IMR-90 (cell line): ENCODE measurements at regions not wholly inside any gene's neighbourhood (a gene's known extent, or its start where the extent isn't known, plus 50 kb on each side); places are given as distances from the start of the nearest gene placed in this dataset.

Experiments used
- ATAC-seq: fragments of 200-7000 bp; cut with Tn5 transposase; 2 replicates; pipeline ENCODE4 v1.9.1; 2020; ENCODE audit warnings: low read depth, mild to moderate bottlenecking, moderate library complexity
- BruUV-seq: library from RNA; stranded (reverse); fragments of 400-500 nt; replicated peaks from 2 replicates; lab custom pipeline; 2021; lab: Mats Ljungman, UMichigan
- CTCF ChIA-PET: fragments of 300-600 bp; formaldehyde crosslinking; extraction: SDS; loops from one replicate; lab custom pipeline; 2021; ENCODE audit warnings: antibody characterized with exemption; lab: Yijun Ruan, JAX
- POLR2A ChIA-PET: fragments of 300-600 bp; sonication (Branson Sonifier 250); formaldehyde crosslinking; loops from one replicate; lab custom pipeline; 2022; ENCODE audit warnings: antibody characterized with exemption; ENCODE audit not compliant: unreplicated experiment; lab: Charles Lee
- DNase-seq: peaks from one replicate; pipeline ENCODE4 v3.0.0; 2013
- H2AFZ ChIP-seq: replicated peaks from 2 replicates; pipeline ENCODE3; 2013; ENCODE audit warnings: low read length, mild to moderate bottlenecking; ENCODE audit not compliant: poor library complexity
- H2AK5ac ChIP-seq: 2 replicates; pipeline ENCODE4 v1.6.1; 2013; ENCODE audit warnings: low read depth, low read length, inconsistent platforms
- H2AK9ac ChIP-seq: replicated peaks from 2 replicates; pipeline ENCODE3; 2013; ENCODE audit warnings: mild to moderate bottlenecking, low read depth, low read length, moderate library complexity; ENCODE audit not compliant: poor library complexity
- H2BK120ac ChIP-seq: 2 replicates; pipeline ENCODE4 v1.6.1; 2013; ENCODE audit warnings: low read depth, low read length, inconsistent platforms
- H2BK15ac ChIP-seq: 3 replicates; pipeline ENCODE4 v1.6.1; 2013; ENCODE audit warnings: low read depth, low read length, inconsistent platforms
- H2BK20ac ChIP-seq: 2 replicates; pipeline ENCODE4 v1.6.1; 2013; ENCODE audit warnings: low read depth, mild to moderate bottlenecking, inconsistent platforms, low read length, moderate library complexity
- H2BK5ac ChIP-seq: 2 replicates; pipeline ENCODE4 v1.6.1; 2013; ENCODE audit warnings: mild to moderate bottlenecking, low read depth, low read length, inconsistent platforms; ENCODE audit not compliant: poor library complexity, severe bottlenecking
- H3K14ac ChIP-seq: replicated peaks from 2 replicates; pipeline ENCODE4 v1.6.1; 2013; ENCODE audit warnings: low read depth, low read length, inconsistent platforms
- H3K18ac ChIP-seq: 2 replicates; pipeline ENCODE4 v1.6.1; 2013; ENCODE audit warnings: low read depth, low read length, control low read depth
- H3K23ac ChIP-seq: 2 replicates; pipeline ENCODE4 v1.6.1; 2013; ENCODE audit warnings: low read depth, low read length, inconsistent platforms
- H3K27ac ChIP-seq: 2 replicates; pipeline ENCODE4 v1.5.1; 2013; ENCODE audit warnings: mild to moderate bottlenecking, control low read depth, low read length; ENCODE audit not compliant: insufficient read depth
- H3K27me3 ChIP-seq: 2 replicates; pipeline ENCODE4 v1.6.1; 2013; ENCODE audit warnings: low read length; ENCODE audit not compliant: control insufficient read depth, insufficient read depth
- H3K36me3 ChIP-seq: 2 replicates; pipeline ENCODE4 v1.6.1; 2013; ENCODE audit warnings: low read length, mixed read lengths; ENCODE audit not compliant: control insufficient read depth, insufficient read depth
- H3K4ac ChIP-seq: 2 replicates; pipeline ENCODE4 v1.6.1; 2013; ENCODE audit warnings: low read depth, low read length, inconsistent platforms
- H3K4me1 ChIP-seq: 2 replicates; pipeline ENCODE4 v1.6.1; 2013; ENCODE audit warnings: low read length, mixed read lengths; ENCODE audit not compliant: control insufficient read depth, insufficient read depth
- H3K4me2 ChIP-seq: 2 replicates; pipeline ENCODE4 v1.6.1; 2013; ENCODE audit warnings: low read depth, mild to moderate bottlenecking, control low read depth, low read length, moderate library complexity
- H3K4me3 ChIP-seq: 2 replicates; pipeline ENCODE4 v1.5.1; 2013; ENCODE audit warnings: low read depth, mild to moderate bottlenecking, control low read depth, low read length, moderate library complexity; ENCODE audit not compliant: insufficient read depth
- H3K56ac ChIP-seq: 2 replicates; pipeline ENCODE4 v1.6.1; 2013; ENCODE audit warnings: low read length, inconsistent platforms; ENCODE audit not compliant: insufficient read depth; ENCODE audit errors: extremely low read depth
- H3K79me1 ChIP-seq, 2 experiments: 2 replicates each; pipeline ENCODE4 v1.6.1; 2013; ENCODE audit warnings: low read length in 2 of 2, inconsistent platforms in 1 of 2, low read depth in 1 of 2
- H3K9ac ChIP-seq: 2 replicates; pipeline ENCODE4 v1.6.1; 2013; ENCODE audit warnings: low read depth, low read length, control low read depth
- H3K9me1 ChIP-seq: 2 replicates; pipeline ENCODE4 v1.6.1; 2013; ENCODE audit warnings: low read length, inconsistent platforms; ENCODE audit not compliant: insufficient read depth
- H3K9me3 ChIP-seq: 2 replicates; pipeline ENCODE4 v1.6.1; 2013; ENCODE audit warnings: low read length; ENCODE audit not compliant: control insufficient read depth, insufficient read depth
- H4K20me1 ChIP-seq: 2 replicates; pipeline ENCODE4 v1.6.1; 2013; ENCODE audit warnings: low read length, inconsistent platforms; ENCODE audit not compliant: insufficient read depth
- H4K5ac ChIP-seq: 2 replicates; pipeline ENCODE4 v1.6.1; 2013; ENCODE audit warnings: mild to moderate bottlenecking, low read depth, low read length, control low read depth
- H4K8ac ChIP-seq, 2 experiments: 2 replicates each; pipeline ENCODE4 v1.6.1; 2013; ENCODE audit warnings: low read depth in 2 of 2, low read length in 2 of 2, control low read depth in 1 of 2, inconsistent platforms in 1 of 2
- H4K91ac ChIP-seq: 2 replicates; pipeline ENCODE4 v1.6.1; 2013; ENCODE audit warnings: low read depth, low read length, inconsistent platforms; ENCODE audit not compliant: insufficient read depth
- BHLHE40 ChIP-seq: fragments of 150-350 bp; IDR thresholded peaks from 2 replicates; pipeline ENCODE4 v1.6.1; 2016; ENCODE audit warnings: mild to moderate bottlenecking, low read depth, low read length
- CEBPB ChIP-seq: IDR thresholded peaks from 2 replicates; pipeline ENCODE4 v1.6.1; 2012; ENCODE audit warnings: low read depth, low read length, improper control_type of control experiment
- CHD1 ChIP-seq: IDR thresholded peaks from 2 replicates; pipeline ENCODE4 v1.6.1; 2012; ENCODE audit warnings: low read depth, low read length, improper control_type of control experiment
- FOS ChIP-seq: fragments of 150-350 bp; IDR thresholded peaks from 2 replicates; pipeline ENCODE4 v1.6.1; 2016; ENCODE audit warnings: low read depth, low read length
- MAFK ChIP-seq: IDR thresholded peaks from 2 replicates; pipeline ENCODE4 v1.6.1; 2012; ENCODE audit warnings: low read depth, low read length, improper control_type of control experiment
- MAZ ChIP-seq: IDR thresholded peaks from 2 replicates; pipeline ENCODE4 v1.6.1; 2012; ENCODE audit warnings: low read depth, mild to moderate bottlenecking, low read length, improper control_type of control experiment, moderate library complexity, borderline replicate concordance
- MXI1 ChIP-seq: IDR thresholded peaks from 2 replicates; pipeline ENCODE4 v1.6.1; 2012; ENCODE audit warnings: low read depth, mild to moderate bottlenecking, low read length, moderate library complexity, borderline replicate concordance
- NFE2L2 ChIP-seq: fragments of 150-350 bp; IDR thresholded peaks from 2 replicates; pipeline ENCODE4 v1.6.1; 2016; ENCODE audit warnings: low read depth, mild to moderate bottlenecking, low read length
- POLR2A ChIP-seq: IDR thresholded peaks from 2 replicates; pipeline ENCODE4 v1.6.1; 2012; ENCODE audit warnings: mild to moderate bottlenecking, low read depth, low read length
- RAD21 ChIP-seq: IDR thresholded peaks from 2 replicates; pipeline ENCODE4 v1.6.1; 2012; ENCODE audit warnings: low read length, improper control_type of control experiment
- RCOR1 ChIP-seq: IDR thresholded peaks from 2 replicates; pipeline ENCODE4 v1.6.1; 2012; ENCODE audit warnings: mild to moderate bottlenecking, low read length, improper control_type of control experiment; ENCODE audit not compliant: insufficient replicate concordance
- RFX5 ChIP-seq: IDR thresholded peaks from 2 replicates; pipeline ENCODE4 v1.8.0; 2012; ENCODE audit warnings: low read depth, mild to moderate bottlenecking, low read length, moderate library complexity
- SMC3 ChIP-seq: fragments of 150-350 bp; IDR thresholded peaks from 2 replicates; pipeline ENCODE4 v1.6.1; 2016; ENCODE audit warnings: low read depth, mild to moderate bottlenecking, antibody characterized with exemption, low read length, moderate library complexity
- USF2 ChIP-seq: fragments of 150-350 bp; IDR thresholded peaks from 2 replicates; pipeline ENCODE4 v1.6.1; 2017; ENCODE audit warnings: mild to moderate bottlenecking, antibody characterized with exemption, low read length, low read depth
- WGBS, 2 experiments: methylation state at CpG; one replicate each; pipeline versions ENCODE4 v1.1.5 to v1.1.7; 2013; ENCODE audit warnings: missing lambda C conversion rate in 2 of 2; ENCODE audit not compliant: insufficient read length in 1 of 2; ENCODE audit errors: extremely low coverage in 2 of 2; 5-methylcytosine and 5-hydroxymethylcytosine counted together
- dilution Hi-C: fragments of 300-500 bp; cut with HindIII; formaldehyde crosslinking; loops from one replicate; pipeline ENCODE4 v1.14.3; 2018; ENCODE audit warnings: low sequenced_read_pairs; ENCODE audit not compliant: unreplicated experiment
- in situ Hi-C: fragments of 300-500 bp; cut with MboI; formaldehyde crosslinking; loops from 3 replicates; pipeline ENCODE4 v1.14.3; 2019; ENCODE audit warnings: low sequenced_read_pairs, inconsistent platforms, mixed read lengths
- intact Hi-C: fragments of 100-400 bp; cut with micrococcal nuclease; formaldehyde crosslinking; loops from 2 replicates; pipeline ENCODE4 v1.10.0; 2022
- TF ChIP-seq, protein P1 (sequence below): conservative IDR thresholded peaks from 2 replicates; pipeline ENCODE4 v1.5.1; 2012; ENCODE audit warnings: mild to moderate bottlenecking, low read depth, low read length, improper control_type of control experiment
- TF ChIP-seq, protein P2 (sequence below): fragments of 150-350 bp; IDR thresholded peaks from 2 replicates; pipeline ENCODE4 v1.6.1; 2016; ENCODE audit warnings: low read depth, mild to moderate bottlenecking, low read length, moderate library complexity, borderline replicate concordance

DNA sequence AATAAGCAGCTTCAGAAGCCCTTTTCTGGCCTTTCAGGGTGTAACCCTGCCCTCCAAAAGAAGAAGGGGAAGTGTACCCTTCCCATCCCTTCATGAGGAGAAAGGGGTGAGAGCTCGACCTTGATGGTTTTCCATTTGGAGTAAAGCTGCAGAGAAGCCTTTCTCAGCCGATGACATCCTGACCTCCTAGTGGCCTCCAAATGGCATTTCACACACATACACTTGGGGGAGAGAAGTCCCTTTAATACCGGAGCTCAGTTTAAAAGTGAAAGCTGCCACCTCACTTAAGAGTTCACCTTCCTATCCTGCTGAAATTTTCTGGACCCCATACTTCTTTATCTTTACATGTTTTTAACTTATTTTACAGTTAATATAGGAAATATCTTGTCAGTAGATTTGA, 716.7 kb downstream of the DCDC2C start:
- no TSS peak for BruUV-seq
- Histone ChIP-seq H4K20me1 (no peaks in the 10 kb centered on the region), H3K27ac (no peak overlapping the region), H3K18ac (no peak overlapping the region), H2AK5ac (no peak overlapping the region), H3K56ac (no peak overlapping the region), H3K36me3 (no peaks in the 10 kb centered on the region), H3K27me3 (no peaks in the 10 kb centered on the region), H4K91ac (no peak overlapping the region), H3K4me2 (no peak overlapping the region), H3K23ac (no peak overlapping the region), H3K14ac (no peak overlapping the region), H3K4ac (no peak overlapping the region), H3K4me1 (no peaks in the 10 kb centered on the region), H3K9me3 (peaks cover 38% of the 10 kb centered on the region), H2AFZ (no peak overlapping the region), H3K9ac (no peak overlapping the region), H2BK20ac (no peak overlapping the region), H2BK120ac (no peak overlapping the region), H2BK5ac (no peak overlapping the region), H3K79me1 (no peaks in the 10 kb centered on the region), H2BK15ac (no peak overlapping the region), H4K8ac (no peak overlapping the region), H4K5ac (no peak overlapping the region), H3K4me3 (no peak overlapping the region), H3K9me1 (no peaks in the 10 kb centered on the region), H2AK9ac (no peak overlapping the region)
- intact Hi-C loops (no loop called here), dilution Hi-C loops (no loop called here), in situ Hi-C loops (no loop called here)
- CTCF ChIA-PET, result interaction anchor here (1.0 kb wide), 1 partner anchor 23 kb away, joined by 3 read pairs; no protein-coding TSS in a partner anchor
- TF ChIP-seq BHLHE40, result no peak
- no peak for TF ChIP-seq FOS
- no peak for TF ChIP-seq NFE2L2
- TF ChIP-seq USF2, result no peak
- no peak for TF ChIP-seq CHD1
- no peak for TF ChIP-seq RFX5
- TF ChIP-seq POLR2A, result no peak
- no peak for TF ChIP-seq MXI1
- TF ChIP-seq RAD21, result no peak
- TF ChIP-seq, protein P1, sequence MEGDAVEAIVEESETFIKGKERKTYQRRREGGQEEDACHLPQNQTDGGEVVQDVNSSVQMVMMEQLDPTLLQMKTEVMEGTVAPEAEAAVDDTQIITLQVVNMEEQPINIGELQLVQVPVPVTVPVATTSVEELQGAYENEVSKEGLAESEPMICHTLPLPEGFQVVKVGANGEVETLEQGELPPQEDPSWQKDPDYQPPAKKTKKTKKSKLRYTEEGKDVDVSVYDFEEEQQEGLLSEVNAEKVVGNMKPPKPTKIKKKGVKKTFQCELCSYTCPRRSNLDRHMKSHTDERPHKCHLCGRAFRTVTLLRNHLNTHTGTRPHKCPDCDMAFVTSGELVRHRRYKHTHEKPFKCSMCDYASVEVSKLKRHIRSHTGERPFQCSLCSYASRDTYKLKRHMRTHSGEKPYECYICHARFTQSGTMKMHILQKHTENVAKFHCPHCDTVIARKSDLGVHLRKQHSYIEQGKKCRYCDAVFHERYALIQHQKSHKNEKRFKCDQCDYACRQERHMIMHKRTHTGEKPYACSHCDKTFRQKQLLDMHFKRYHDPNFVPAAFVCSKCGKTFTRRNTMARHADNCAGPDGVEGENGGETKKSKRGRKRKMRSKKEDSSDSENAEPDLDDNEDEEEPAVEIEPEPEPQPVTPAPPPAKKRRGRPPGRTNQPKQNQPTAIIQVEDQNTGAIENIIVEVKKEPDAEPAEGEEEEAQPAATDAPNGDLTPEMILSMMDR, result no peak
- TF ChIP-seq, protein P2, sequence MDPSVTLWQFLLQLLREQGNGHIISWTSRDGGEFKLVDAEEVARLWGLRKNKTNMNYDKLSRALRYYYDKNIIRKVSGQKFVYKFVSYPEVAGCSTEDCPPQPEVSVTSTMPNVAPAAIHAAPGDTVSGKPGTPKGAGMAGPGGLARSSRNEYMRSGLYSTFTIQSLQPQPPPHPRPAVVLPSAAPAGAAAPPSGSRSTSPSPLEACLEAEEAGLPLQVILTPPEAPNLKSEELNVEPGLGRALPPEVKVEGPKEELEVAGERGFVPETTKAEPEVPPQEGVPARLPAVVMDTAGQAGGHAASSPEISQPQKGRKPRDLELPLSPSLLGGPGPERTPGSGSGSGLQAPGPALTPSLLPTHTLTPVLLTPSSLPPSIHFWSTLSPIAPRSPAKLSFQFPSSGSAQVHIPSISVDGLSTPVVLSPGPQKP, result no peak
- no peak for TF ChIP-seq MAZ
- no peak for TF ChIP-seq MAFK
- no peak for TF ChIP-seq RCOR1
- TF ChIP-seq CEBPB, result no peak
- TF ChIP-seq SMC3, result no peak
- POLR2A ChIA-PET, result no interaction called here
- DNase-seq, result no peak
- no peak for ATAC-seq
- no CpG with 5 or more reads among the region's 3 CpGs for WGBS, 2 experiments
